ENCODE measurements at regions not wholly inside any gene's neighbourhood (a gene's known extent, or its start where the extent isn't known, plus 50 kb on each side); places are given as distances from the start of the nearest gene placed in this dataset.

DNA sequence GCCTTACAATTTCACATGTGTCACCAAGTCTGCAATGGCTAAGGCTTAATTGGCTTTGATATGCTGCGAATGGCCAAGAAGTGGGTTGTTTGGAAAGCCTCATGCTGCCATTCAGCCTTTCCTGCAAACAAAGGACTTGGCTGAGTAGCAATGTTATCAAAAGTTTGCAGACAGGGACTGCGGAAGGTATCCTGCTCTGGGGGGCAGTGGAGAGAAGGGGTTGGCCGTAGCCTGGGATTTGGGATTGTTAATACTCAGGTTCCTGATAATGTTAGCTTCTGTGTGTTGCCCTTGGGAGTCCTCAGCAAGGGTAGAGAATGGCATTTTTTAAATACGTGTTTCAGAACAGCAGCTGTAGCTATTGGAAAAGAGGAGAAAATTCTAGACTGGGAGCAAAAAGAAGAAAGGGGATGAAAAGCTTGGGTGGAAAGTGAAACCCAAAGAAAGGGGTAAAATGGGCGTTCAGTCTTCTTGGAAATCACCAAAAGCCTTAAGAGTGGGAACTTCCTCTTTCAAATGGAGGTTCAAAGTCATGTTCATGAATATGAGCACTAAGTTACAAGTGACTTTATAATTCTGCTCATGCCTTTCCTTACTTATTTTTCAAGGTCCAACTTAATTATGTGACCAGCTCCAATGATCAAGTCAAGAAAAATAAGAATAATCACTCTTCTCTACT is 325.1 kb downstream of the RNF144A start:
- Histone ChIP-seq H3K9me3 (no peaks in the 10 kb centered on the region), H3K4me1 (no peaks in the 10 kb centered on the region), H3K27ac (no peak overlapping the region), H3K27me3 (no peaks in the 10 kb centered on the region), H3K36me3 (no peaks in the 10 kb centered on the region), H3K4me3 (no peak overlapping the region)
- no peak for DNase-seq (ENCODE audit: low spot score)
- TF ChIP-seq, protein P1, sequence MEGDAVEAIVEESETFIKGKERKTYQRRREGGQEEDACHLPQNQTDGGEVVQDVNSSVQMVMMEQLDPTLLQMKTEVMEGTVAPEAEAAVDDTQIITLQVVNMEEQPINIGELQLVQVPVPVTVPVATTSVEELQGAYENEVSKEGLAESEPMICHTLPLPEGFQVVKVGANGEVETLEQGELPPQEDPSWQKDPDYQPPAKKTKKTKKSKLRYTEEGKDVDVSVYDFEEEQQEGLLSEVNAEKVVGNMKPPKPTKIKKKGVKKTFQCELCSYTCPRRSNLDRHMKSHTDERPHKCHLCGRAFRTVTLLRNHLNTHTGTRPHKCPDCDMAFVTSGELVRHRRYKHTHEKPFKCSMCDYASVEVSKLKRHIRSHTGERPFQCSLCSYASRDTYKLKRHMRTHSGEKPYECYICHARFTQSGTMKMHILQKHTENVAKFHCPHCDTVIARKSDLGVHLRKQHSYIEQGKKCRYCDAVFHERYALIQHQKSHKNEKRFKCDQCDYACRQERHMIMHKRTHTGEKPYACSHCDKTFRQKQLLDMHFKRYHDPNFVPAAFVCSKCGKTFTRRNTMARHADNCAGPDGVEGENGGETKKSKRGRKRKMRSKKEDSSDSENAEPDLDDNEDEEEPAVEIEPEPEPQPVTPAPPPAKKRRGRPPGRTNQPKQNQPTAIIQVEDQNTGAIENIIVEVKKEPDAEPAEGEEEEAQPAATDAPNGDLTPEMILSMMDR (IDR thresholded peaks at IDR 0.05), result no peak

DNA sequence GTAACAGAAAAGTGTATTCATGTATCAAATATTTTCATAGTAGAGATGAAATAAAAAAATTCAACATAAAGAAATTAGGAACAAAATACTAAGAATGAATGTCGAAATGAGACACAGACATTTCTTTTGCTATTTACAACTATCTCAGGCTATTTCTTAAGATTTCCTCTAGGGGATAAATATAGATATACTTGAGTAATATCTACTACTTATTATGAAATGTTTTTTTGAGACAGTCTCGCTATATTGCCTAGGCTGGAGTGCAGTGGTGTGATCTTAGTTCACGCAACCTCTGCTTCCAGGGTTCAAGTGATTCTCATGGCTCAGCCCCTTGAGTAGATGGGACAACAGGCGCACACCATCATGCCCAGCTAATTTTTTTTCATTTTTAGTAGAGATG is 326.1 kb downstream of the RNF144A start:
- no peak overlapping the region for H3K4me3 ChIP-seq
- no peaks in the 10 kb centered on the region for H3K4me1 ChIP-seq
- H3K9me3 ChIP-seq, result no peaks in the 10 kb centered on the region
- H3K27me3 ChIP-seq, result no peaks in the 10 kb centered on the region
- no peak for DNase-seq (ENCODE audit: low spot score)
- H3K36me3 ChIP-seq, result no peaks in the 10 kb centered on the region
- H3K27ac ChIP-seq, result no peak overlapping the region
- TF ChIP-seq, protein P1 (IDR thresholded peaks at IDR 0.05), result no peak

DNA sequence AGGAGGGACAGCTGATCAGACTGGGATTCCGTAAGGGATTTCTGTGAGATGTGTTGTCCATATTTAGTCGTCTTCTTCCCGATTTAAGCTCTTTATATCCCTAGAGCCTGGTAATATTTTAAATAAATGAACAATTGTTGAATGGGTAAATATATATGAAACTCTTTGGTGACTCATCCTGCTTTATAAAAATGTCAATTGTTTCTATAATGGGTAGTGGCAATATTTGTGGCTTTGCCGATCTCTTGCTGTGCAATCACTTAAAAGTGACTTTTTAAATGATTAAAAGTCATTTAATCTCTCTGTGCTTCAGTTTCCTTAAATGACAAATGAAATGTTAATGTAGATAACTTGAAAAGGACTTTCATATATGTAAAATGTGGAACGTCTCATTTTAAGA is 339.2 kb downstream of the RNF144A start:
- H3K27ac ChIP-seq, result no peak overlapping the region
- no peaks in the 10 kb centered on the region for H3K9me3 ChIP-seq
- TF ChIP-seq, protein P1 (IDR thresholded peaks at IDR 0.05), result no peak
- no peaks in the 10 kb centered on the region for H3K27me3 ChIP-seq
- DNase-seq (ENCODE audit: low spot score), result no peak
- H3K4me3 ChIP-seq, result no peak overlapping the region
- H3K36me3 ChIP-seq, result no peaks in the 10 kb centered on the region
- H3K4me1 ChIP-seq, result no peaks in the 10 kb centered on the region

DNA sequence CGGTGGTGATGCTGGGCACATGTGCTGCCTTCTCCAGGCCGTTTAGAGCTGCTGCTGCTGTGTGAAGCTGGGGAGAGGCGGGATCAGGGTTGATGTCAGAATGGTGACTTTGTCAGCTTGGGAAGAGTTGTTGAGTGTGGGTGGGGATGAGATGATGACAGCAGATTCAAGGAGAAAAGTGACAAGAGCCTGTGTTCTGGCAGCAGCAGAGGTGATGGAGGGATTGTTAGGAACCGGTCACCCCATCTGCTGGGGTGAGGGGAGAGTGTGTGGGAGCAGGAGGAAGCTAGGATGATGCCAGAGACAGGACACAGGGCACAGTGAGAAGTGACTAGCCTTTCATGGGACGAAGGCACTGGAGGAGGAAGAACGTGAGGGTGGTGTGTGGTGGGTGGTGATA is 345.5 kb downstream of the RNF144A start:
- Histone ChIP-seq H3K27me3 (no peaks in the 10 kb centered on the region), H3K36me3 (no peaks in the 10 kb centered on the region), H3K27ac (no peak overlapping the region), H3K4me1 (no peaks in the 10 kb centered on the region), H3K4me3 (no peak overlapping the region), H3K9me3 (no peaks in the 10 kb centered on the region)
- TF ChIP-seq, protein P1 (IDR thresholded peaks at IDR 0.05), result no peak
- no peak for DNase-seq (ENCODE audit: low spot score)

DNA sequence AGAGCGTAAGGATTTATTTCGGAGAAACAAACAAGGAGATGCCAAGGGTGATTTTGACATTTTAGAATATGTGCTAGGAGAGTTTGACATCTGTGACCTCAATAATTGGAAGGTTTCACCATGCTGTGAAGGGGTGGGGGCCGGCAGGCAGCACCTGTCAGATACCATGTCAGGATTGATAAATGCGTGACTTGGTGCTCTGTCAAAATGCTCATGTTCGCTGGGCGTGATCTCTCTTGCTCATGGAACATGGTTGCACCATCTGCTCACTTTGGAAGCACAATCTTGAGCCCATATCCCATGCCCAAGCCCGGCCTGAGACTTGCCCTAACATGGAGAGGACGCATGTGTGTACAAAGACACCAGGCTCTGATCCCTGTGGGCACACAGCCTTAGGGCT is 347.6 kb downstream of the RNF144A start:
- no peaks in the 10 kb centered on the region for H3K27me3 ChIP-seq
- no peak overlapping the region for H3K4me3 ChIP-seq
- TF ChIP-seq, protein P1 (IDR thresholded peaks at IDR 0.05), result no peak
- no peak overlapping the region for H3K27ac ChIP-seq
- no peaks in the 10 kb centered on the region for H3K4me1 ChIP-seq
- no peaks in the 10 kb centered on the region for H3K9me3 ChIP-seq
- no peak for DNase-seq (ENCODE audit: low spot score)
- no peaks in the 10 kb centered on the region for H3K36me3 ChIP-seq

DNA sequence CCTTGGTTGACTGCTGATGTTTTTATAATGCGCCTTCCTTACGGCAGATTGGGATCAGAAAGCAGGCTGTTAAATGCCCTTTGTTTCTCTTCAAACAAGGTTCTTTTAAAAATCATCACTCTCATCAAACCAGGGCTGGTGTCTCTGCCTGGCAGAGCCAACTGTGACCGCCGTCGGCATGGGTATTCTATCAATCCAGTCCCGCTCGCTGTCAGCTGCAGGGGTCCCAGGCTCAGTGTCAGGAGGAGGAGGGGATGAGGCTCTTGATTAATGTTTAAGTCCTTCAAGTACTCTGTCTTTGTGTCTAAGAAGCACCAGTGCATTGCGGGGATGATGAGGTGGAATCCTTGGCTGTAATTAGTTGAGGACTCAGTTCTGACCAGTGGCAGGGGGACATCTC is 348.1 kb downstream of the RNF144A start:
- H3K27me3 ChIP-seq, result no peaks in the 10 kb centered on the region
- H3K4me1 ChIP-seq, result no peaks in the 10 kb centered on the region
- no peak for DNase-seq (ENCODE audit: low spot score)
- no peaks in the 10 kb centered on the region for H3K36me3 ChIP-seq
- no peaks in the 10 kb centered on the region for H3K9me3 ChIP-seq
- TF ChIP-seq, protein P1 (IDR thresholded peaks at IDR 0.05), result no peak
- H3K27ac ChIP-seq, result no peak overlapping the region
- H3K4me3 ChIP-seq, result no peak overlapping the region

Data from right atrium auricular region (tissue), 2 donors.